SK-N-SH treated with all-trans-retinoic acid at 6 μM for 48 hours (cell line): ENCODE measurements at regions not wholly inside any gene's neighbourhood (a gene's known extent, or its start where the extent isn't known, plus 50 kb on each side); places are given as distances from the start of the nearest gene placed in this dataset.

Experiments
- ATAC-seq: fragments of 200-7000 bp; cut with Tn5 transposase; 3 replicates; pipeline ENCODE4 v1.9.1; 2020; ENCODE audit warnings: mild to moderate bottlenecking, moderate library complexity
- CSDC2 ChIP-seq: fragments of 250-450 bp; sonication (Bioruptor Pico); IDR thresholded peaks from 2 replicates; pipeline ENCODE4 v1.5.0; 2020; ENCODE audit warnings: mild to moderate bottlenecking, moderate library complexity
- GLIS3 ChIP-seq: fragments of 250-450 bp; sonication (Bioruptor Pico); IDR thresholded peaks from 2 replicates; pipeline ENCODE4 v1.5.0; 2020; ENCODE audit warnings: mild to moderate bottlenecking, moderate library complexity
- ISL1 ChIP-seq: fragments of 250-450 bp; sonication (Bioruptor Pico); IDR thresholded peaks from 2 replicates; pipeline ENCODE4 v2.1.2; 2022; ENCODE audit warnings: mild to moderate bottlenecking, moderate library complexity
- OSR1 ChIP-seq: fragments of 250-450 bp; sonication (Bioruptor Pico); IDR thresholded peaks from 2 replicates; pipeline ENCODE4 v1.8.0; 2022; ENCODE audit warnings: moderate library complexity, mild to moderate bottlenecking, inconsistent platforms
- POU6F1 ChIP-seq: fragments of 250-450 bp; sonication (Bioruptor Pico); IDR thresholded peaks from 2 replicates; pipeline ENCODE4 v1.8.0; 2021; ENCODE audit warnings: low read depth, mild to moderate bottlenecking, moderate library complexity, borderline replicate concordance
- RARB ChIP-seq: fragments of 250-450 bp; sonication (Bioruptor Pico); IDR thresholded peaks from 2 replicates; pipeline ENCODE4 v1.8.0; 2021; ENCODE audit warnings: mild to moderate bottlenecking, moderate library complexity
- SNAI2 ChIP-seq: fragments of 250-450 bp; sonication (Bioruptor Pico); IDR thresholded peaks from 2 replicates; pipeline ENCODE4 v1.5.0; 2020; ENCODE audit warnings: mild to moderate bottlenecking, moderate library complexity
- TSHZ2 ChIP-seq: fragments of 250-450 bp; sonication (Bioruptor Pico); IDR thresholded peaks from 2 replicates; pipeline ENCODE4 v1.5.0; 2020; ENCODE audit warnings: mild to moderate bottlenecking, moderate library complexity
- ZC3H10 ChIP-seq: fragments of 250-450 bp; sonication (Bioruptor Pico); IDR thresholded peaks from 2 replicates; pipeline ENCODE4 v1.5.1; 2021; ENCODE audit warnings: mild to moderate bottlenecking, moderate library complexity
- ZFP3 ChIP-seq: fragments of 250-450 bp; sonication (Bioruptor Pico); IDR thresholded peaks from 2 replicates; pipeline ENCODE4 v1.5.0; 2020; ENCODE audit warnings: mild to moderate bottlenecking, moderate library complexity
- ZNF565 ChIP-seq: fragments of 450-650 bp; formaldehyde crosslinking; conservative IDR thresholded peaks from 2 replicates; pipeline ENCODE4 v1.5.0; 2020; ENCODE audit warnings: low read depth, mild to moderate bottlenecking, moderate library complexity
- ZNF8 ChIP-seq: fragments of 450-650 bp; formaldehyde crosslinking; IDR thresholded peaks from 2 replicates; pipeline ENCODE4 v1.5.0; 2020; ENCODE audit warnings: mild to moderate bottlenecking, moderate library complexity
- TF ChIP-seq, protein P1 (sequence below): fragments of 250-450 bp; sonication (Bioruptor Pico); IDR thresholded peaks from 2 replicates; pipeline ENCODE4 v1.5.1; 2020; ENCODE audit warnings: low read depth, mild to moderate bottlenecking, moderate library complexity
- TF ChIP-seq, protein P2 (sequence below): fragments of 250-450 bp; sonication (Bioruptor Pico); IDR thresholded peaks from 2 replicates; pipeline ENCODE4 v1.8.0; 2020; ENCODE audit warnings: mild to moderate bottlenecking, moderate library complexity, borderline replicate concordance

DNA sequence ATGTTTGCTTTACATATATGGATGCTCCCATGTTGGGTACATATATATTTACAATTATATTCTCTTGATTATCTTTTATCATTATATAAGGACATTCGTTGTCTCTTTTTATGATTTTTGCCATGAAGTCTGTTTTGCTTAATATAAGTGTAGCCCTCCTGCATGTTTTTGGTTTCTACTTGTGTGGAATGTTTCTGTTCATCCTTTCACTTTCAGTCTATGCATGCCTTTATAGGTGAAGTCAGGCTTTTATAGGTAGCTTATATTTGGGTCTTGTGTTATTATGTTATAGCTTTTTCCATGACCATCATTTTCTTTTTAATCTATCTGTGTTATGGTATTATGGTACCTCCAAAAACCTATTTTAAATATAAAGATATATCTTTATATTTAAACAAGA is 612.5 kb upstream of the HS3ST5 start (continued):
- TF ChIP-seq TSHZ2 (CRISPR knock-in tag) (no peak), OSR1 (no peak), RARB (CRISPR knock-in tag) (no peak), GLIS3 (CRISPR knock-in tag) (no peak), ISL1 (CRISPR knock-in tag) (no peak), SNAI2 (CRISPR knock-in tag) (no peak)
- TF ChIP-seq, protein P1, sequence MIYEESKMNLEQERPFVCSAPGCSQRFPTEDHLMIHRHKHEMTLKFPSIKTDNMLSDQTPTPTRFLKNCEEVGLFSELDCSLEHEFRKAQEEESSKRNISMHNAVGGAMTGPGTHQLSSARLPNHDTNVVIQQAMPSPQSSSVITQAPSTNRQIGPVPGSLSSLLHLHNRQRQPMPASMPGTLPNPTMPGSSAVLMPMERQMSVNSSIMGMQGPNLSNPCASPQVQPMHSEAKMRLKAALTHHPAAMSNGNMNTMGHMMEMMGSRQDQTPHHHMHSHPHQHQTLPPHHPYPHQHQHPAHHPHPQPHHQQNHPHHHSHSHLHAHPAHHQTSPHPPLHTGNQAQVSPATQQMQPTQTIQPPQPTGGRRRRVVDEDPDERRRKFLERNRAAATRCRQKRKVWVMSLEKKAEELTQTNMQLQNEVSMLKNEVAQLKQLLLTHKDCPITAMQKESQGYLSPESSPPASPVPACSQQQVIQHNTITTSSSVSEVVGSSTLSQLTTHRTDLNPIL (CRISPR knock-in tag): no peak
- TF ChIP-seq, protein P2, sequence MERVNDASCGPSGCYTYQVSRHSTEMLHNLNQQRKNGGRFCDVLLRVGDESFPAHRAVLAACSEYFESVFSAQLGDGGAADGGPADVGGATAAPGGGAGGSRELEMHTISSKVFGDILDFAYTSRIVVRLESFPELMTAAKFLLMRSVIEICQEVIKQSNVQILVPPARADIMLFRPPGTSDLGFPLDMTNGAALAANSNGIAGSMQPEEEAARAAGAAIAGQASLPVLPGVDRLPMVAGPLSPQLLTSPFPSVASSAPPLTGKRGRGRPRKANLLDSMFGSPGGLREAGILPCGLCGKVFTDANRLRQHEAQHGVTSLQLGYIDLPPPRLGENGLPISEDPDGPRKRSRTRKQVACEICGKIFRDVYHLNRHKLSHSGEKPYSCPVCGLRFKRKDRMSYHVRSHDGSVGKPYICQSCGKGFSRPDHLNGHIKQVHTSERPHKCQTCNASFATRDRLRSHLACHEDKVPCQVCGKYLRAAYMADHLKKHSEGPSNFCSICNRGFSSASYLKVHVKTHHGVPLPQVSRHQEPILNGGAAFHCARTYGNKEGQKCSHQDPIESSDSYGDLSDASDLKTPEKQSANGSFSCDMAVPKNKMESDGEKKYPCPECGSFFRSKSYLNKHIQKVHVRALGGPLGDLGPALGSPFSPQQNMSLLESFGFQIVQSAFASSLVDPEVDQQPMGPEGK: no peak

GRCh38 chr6:114952229-114952628 is 609.4 kb upstream of the HS3ST5 start:
- TF ChIP-seq GLIS3 (CRISPR knock-in tag) (no peak), POU6F1 (CRISPR knock-in tag) (no peak), ZNF565 (CRISPR knock-in tag) (no peak), OSR1 (no peak), TSHZ2 (CRISPR knock-in tag) (no peak)
- TF ChIP-seq, protein P1 (CRISPR knock-in tag): no peak
- no peak for ATAC-seq

DNA sequence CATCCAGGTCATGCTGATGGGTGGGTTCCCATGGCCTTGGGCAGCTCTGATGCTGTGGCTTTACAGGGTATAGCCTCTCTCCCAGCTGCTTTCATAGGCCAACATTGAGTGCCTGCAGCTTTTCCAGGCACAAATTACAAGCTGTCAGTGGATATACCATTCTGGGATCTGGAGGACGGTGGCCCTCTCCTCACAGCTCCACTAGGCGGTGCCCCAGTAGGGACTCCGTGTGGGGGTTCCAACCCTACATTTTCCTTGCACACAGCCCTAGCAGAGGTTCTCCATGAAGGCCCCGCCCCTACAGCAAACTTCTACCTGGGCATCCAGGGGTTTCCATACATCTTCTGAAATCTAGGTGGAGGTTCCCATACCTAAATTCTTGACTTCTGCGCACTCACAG is 602.6 kb upstream of the HS3ST5 start:
- ATAC-seq: no peak

More for the DNA sequence above, 602.6 kb upstream of the HS3ST5 start:
- TF ChIP-seq GLIS3 (CRISPR knock-in tag) (no peak), ZC3H10 (CRISPR knock-in tag) (no peak), ZNF8 (CRISPR knock-in tag) (no peak), POU6F1 (CRISPR knock-in tag) (no peak), ZFP3 (no peak), CSDC2 (CRISPR knock-in tag) (no peak)
- TF ChIP-seq, protein P2: no peak
- TF ChIP-seq, all 23 proteins: peak for 0
